HG03571 (cell line): ENCODE measurements at regions not wholly inside any gene's neighbourhood (a gene's known extent, or its start where the extent isn't known, plus 50 kb on each side); places are given as distances from the start of the nearest gene placed in this dataset.
"Not testable (repeated sequence)": the region's sequence is repeated elsewhere in the genome, so short reads cannot be mapped to it uniquely, and the experiment has no call there.

Source experiments
- ATAC-seq: cut with Tn5 transposase; IDR thresholded peaks from one replicate; pipeline ENCODE4 v1.9.1; 2021; ENCODE audit not compliant: unreplicated experiment

DNA sequence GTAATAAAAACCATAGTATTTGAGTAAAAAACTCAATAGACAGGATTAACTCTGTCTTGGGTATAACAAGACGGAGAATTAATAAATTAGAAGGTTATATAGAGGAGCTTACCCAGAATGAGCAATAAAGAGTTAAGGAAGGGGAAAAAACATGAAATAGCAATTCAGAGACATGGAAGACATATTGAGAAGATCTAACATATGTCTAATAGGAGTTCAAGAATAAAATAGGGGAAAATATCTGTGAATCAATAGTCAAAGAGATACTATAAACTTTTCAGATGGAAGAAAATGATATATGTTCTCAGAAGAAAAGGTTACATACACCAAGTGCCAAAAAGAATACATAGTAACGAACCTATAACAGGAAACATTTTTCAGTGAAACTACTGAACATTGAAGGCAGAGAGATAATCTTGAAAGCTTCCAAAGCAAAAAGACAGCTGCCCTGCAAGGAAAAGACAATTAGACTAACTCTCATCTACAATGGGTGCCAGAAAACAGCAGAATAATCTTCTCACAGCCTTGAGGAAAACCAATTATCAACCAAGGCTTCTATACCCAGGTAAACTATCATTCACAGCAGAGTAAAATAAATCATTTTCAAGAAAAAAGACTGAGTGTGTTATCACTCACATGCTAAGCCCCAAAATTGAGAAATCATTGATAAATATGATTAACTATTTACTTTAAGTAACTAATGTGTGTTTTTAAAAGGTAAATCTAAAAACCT is 106.0 kb downstream of the ENC1 start:
- no peak for ATAC-seq

DNA sequence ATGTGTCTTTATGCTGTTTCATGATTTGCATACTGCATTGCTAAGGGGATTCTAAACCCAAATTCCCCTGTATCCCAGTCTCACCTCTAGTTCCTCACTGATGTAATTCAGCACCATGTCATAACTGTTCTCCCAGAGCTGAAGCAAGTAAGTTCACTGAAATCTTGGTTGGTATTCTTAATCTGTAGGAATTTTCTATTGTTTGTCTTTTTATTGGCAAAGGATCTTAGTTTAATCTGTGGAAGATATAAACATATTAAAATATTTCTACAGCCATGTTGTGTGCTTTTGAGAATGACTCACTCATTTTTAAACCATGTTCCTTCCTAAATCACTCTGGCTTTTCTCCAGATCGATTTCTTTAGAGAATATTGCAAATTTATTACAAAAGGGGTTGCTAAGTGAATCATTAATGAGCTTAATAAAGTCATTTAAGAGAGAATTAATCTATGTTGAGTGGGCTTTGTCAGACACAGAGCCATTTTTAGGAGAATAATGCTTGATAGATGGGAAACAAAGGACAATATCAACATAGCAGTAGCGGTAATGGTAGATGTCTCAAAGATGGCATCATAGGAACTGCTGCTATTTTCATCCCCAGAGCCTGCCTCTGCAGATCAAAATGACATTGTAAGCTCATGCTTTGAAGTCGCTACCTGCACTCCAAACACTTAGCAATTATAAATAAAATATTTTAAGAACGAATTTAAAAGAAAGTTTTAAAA is 110.0 kb downstream of the ENC1 start:
- no peak for ATAC-seq

DNA sequence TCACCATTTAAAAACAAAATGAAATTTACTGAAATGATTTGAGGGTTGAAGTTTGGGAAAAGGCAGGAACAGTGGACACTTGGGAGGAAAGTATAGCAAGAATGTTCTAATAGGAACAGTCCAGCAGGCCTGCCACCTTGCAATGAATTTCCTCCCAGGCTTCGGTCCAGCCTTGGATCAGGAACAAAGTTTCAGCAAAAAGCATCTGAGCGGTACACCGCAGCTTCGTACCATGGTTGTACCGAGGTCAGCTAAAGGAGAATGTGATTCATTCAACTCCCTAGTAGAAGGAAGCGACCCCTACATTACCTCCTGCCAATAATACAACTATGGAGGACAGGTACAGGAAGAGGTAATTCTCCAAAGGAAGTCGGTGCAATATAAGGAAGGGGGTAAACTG is 111.4 kb downstream of the ENC1 start:
- no peak for ATAC-seq

DNA sequence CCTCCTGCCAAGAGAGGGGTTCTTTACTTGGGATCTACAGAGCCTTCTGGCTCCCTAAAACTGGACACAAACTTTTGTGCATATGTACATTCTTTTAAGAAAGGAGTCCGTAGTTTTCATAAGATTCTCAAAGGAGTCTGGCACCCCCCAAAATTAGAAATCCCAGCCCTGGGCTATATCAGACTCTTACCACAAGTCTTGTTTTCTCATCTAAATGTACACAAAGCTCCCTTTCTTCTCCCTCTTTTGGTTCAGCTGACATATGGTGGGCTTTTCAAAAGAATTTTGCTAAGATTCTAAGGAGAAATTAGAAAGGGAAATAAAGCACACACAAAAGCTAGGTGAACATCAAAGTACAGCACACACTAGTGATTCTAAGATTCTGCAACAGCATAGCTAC is 114.4 kb downstream of the ENC1 start:
- ATAC-seq = no peak

DNA sequence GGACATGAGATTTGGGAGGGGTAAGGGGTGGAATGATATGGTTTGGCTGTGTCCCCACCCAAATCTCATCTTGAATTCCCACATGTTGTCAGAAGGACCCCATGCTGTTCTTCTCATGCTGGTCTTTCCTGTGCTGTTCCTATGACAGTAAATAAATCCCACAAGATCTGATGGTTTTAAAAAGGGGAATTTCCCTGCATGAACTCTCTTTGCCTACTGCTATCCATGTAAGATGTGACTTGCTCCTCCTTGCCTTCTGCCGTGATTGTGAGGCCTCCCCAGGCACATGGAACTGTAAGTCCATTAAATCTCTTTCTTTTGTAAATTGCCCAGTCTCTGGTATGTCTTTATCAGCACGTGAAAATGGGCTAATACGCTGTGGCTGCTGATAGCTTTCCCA is 115.8 kb downstream of the ENC1 start:
- ATAC-seq = not testable (repeated sequence)

DNA sequence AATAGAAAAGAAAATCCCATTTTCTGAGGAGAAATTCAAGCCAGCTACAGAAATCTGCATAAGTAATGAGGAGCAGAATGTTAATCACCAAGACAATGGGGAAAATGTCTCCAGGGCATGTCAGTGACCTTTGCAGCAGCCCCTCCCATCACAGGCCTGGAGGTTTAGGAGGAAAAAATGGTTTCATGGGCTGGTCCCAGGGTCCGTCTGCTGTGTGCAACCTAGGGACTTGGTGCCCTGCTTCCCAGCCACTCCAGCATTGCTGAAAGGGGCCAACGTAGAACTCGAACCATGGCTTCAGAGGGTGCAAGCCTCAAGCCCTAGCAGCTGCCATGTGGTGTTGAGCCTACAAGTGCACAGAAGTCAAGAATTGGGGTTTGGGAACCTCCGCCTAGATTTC is 116.8 kb downstream of the ENC1 start:
- ATAC-seq = not testable (repeated sequence)

DNA sequence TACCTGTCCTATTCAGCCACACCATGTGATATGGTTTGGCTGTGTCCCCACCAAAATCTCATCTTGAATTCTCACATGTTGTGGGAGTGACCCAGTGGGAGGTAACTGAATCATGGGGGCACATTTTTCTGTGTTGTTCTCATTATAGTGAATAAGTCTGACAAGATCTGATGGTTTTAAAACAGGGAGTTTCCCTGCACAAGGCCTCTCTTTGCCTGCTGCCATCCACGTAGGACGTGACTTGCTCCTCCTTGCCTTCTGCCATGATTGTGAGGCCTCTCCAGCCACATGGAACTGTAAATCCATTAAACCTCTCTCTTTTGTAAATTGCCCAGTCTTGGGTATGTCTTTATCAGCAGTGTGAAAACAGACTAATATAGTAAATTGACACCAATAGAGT is 117.7 kb downstream of the ENC1 start:
- not testable (repeated sequence) for ATAC-seq

DNA sequence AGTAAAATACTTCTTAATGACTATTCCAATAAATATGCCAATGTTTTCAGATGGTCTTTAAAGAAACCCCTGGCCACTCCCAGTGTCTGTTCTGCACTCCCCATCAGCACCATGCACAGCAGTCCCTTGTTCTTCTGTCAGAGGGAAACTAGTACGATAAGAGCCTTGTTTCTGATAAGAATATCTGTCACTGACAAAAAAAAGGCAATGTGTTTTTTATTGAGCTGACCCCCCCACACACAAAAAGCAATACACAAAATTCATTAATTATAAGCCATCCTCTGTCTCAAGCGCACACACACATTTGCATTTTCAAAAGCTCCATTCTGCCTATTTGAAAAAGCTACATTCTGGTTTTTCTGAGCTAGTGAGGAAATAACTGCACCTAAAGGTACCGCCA is 119.1 kb downstream of the ENC1 start:
- no peak for ATAC-seq

DNA sequence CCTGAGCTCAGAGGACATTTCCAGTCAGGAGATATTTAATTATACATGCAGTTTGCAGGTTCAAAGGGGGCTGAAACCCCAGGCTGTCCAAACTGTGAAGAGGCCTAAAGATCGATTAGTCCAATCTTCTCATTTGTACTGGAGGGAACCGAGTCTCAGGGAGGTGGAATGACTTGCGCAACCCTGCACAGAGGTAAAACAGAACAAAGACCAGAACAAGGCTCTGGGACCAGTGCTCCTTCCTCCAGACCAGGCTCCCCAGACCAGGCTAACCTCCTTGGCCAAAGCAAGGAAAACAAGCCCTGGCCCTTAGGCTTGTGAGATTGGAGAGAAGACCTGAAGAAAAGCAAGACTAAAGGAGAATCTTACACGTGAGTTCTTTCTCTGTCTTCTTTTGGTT is 120.8 kb downstream of the ENC1 start:
- no peak for ATAC-seq

DNA sequence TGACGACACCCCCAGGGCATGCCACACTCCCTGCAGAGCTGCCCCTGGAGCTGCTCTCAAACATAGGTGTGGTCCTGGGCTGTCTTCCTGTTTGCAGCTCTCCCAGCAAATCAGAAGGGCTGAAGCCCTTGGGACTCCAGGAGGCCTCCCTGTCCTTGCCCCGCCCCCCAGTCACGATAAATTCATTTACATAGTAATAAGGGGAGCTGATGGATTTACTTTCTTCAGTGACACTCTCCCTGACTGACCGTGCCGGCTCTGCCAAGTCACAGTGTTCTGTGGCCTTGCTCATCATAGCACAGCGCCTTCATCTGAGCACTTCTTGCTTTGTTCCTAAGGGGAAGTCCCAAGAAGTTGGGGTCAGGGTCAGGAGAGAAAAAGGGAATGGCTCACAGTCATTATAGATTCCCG is 121.4 kb downstream of the ENC1 start:
- ATAC-seq = no peak

DNA sequence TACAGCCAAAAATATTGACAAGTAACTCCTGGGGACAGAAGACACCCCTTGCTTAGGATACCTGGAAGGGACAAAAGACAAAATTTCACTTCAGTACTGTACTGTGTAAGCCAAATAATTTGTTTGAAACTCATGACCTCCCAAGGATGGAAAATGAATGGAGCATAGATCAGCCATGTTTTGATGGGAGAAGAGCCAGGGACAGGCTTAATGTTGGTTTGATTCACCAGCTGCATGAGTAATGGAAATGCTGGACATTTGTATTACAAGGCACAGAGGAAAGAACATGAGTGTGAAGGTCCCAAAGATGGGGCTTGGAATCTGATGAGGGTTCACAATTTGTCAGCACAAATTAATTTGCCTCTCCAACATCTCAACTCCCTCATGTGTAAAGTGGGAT is 122.8 kb downstream of the ENC1 start:
- ATAC-seq = no peak

DNA sequence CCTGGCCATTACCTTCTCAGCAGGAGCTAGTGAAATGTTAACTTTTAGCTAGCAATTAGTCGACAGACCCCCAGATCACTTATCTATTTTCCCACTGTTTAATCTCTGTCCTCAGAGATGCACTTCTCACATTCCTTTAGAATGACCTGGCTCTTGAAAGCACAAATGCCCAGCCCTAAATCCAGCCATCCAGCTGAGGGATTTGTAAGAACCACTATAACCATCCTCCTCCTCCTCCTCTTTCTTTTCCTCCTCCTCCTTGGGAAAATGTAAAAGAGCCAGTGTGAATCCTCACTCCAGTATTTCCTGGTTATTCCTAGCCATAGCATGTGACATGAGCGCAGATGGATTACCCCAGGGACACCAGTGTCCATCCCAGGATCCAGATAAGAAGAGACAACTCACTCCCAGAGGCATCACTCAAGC is 124.3 kb downstream of the ENC1 start:
- ATAC-seq = no peak

DNA sequence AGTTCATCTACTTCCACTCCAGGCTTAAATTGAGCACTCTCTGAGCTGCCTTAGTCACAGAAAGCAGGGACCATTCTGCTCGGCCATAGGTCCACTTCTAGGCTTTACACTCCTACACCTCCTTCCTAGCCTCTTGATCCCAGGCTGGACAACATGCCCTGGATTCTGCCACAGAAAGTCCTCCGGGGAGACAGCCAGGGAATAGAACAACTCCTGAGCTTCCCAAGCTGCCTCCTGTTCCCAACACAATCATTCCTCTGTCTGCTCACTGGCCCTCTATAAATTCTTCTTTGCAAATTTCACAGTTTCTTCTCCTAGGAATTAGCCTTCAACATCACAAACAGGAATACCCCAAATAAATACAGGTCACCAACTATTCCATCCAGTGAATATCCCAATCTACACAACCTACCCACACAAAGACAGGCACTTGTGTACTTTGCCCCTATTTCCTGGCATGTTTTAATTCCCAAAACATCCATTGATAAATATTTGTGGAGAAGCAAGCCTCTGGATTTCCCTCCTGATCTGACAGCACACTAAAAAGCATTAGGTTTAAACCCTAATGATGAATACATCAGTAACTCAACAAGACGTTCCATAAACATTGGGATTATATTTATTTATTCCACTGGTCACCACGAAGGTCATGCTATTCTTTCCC is 125.5 kb downstream of the ENC1 start:
- ATAC-seq = no peak

DNA sequence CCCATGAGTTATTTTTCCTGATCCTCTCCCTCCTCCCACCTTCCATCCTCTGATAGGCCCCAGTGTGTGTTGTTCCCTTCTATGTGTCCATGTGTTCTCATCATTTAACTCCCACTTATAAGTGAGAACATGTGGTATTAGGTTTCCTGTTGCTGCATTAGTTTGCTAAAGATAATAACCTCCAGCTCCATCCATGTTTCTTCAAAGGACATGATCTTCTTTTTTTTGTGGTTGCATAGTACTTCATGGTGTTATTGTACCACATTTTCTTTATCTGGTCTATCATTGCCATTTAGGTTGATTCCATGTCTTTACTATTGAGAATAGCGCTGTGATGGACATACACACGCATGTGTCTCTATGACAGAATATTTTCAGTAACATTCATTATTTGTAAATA is 128.8 kb downstream of the ENC1 start:
- not testable (repeated sequence) for ATAC-seq

DNA sequence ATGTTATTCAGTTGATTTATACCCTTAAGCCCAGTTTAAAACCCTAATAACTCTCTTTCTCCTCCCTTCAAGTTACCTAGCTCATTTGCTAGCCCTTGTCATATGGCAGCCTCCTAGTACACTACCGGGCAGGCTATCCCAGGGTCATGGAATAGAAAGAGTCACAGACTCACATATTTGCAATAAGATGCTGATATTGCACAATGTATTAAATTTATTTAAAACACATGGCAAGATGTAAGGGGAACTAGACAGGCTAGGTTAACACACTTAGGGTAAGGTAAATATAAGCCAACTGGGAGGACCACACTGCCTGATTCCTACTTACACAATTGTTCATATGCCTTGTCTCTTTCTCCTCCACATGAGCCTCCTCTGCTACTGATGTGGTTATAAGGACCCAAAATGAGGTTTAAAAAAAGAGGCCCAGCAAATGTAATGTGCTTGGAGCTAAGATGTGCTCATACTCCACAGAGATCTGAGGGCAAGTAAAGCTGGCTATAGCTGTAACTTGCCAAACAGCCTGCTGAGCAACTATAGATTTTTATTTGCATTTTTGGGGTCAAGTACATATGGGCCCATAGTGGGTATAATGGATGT is 130.0 kb downstream of the ENC1 start:
- ATAC-seq = no peak

DNA sequence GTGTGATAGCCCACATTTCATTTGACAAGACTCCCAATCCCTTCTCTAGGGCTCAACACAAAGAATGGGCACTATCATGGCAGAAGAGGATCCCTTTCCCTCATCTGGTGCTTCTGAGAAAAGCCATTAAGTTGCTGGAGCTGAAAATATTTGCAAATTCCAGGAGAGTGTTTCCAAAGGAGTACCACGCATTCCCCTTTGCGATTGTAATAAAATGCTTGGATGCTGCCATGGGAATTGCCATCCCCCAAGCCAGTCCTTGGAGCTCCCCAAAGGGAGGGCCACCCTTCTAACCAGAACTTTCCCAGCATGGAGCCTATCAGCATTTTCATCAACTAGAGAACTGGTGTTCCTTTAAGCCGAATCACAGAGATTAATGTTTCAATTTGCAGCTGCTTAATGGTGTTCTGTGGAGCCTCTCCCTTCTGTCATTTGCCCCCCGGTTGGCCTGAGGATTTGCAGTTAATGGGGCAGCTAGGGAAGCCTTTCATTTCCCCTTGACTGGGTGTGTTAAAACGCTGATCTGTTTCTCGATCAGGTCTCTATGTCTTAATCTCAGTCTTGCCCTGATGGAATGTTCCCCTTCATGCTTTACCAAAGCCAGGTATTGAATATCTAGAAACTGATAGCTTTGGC is 133.0 kb downstream of the ENC1 start:
- no peak for ATAC-seq

DNA sequence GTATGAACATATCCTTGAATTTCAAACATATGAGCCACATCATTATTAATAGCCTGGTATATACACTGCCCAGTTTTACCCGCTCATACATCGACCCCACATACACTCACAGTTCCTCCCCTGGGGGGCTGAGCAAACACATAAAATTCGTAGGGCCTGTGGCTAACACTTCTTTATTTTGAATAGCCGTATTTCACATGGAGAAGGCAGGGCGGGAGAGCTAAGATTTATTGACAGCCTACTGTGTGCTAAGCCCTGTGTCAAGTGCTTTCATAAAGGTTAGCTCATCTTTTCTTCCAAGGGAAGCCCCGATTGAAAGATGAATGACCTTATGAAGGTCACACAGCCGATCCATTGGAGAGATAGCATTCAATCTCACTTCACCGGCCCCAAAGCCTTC is 134.4 kb downstream of the ENC1 start:
- no peak for ATAC-seq

DNA sequence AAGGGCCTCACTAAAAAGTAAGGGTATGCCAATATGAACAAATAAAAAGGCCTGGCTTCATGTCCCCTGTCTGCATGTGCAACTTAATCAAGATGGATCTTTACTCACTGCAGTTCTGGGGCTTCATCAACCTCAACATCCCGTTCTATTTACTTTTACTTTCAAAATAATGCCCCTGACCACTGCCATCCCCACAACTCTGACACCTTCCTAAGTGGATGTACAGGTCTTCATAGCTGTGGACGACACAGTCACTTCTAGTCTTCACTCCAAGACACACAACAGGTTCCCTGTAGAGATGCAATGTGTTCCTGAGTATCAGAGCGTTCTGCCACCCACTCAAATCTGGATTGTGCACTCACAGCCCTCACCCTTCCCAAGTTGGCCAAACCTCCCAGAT is 136.1 kb downstream of the ENC1 start:
- ATAC-seq = no peak

DNA sequence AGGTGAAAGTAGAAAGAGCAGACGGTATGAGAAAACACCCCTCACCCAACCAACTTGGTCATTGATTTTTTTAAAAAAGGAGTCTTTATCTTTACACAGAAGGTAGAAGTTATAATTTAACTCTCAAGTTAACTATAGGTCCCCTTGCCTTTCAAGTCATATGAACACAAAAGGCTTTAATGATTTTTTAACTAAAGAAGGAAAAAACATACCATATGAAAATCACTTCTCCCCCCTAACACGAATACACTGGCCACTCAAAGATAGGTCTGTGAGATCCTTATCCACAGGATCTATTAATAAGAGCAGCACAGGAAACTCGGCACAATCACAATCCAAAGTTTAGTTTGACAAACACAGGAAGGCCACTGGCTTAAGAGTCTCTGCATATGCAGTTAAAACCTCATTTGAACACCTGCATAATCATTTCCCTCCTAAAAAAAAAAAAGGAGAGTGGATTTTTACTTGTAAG is 138.0 kb downstream of the ENC1 start:
- no peak for ATAC-seq

DNA sequence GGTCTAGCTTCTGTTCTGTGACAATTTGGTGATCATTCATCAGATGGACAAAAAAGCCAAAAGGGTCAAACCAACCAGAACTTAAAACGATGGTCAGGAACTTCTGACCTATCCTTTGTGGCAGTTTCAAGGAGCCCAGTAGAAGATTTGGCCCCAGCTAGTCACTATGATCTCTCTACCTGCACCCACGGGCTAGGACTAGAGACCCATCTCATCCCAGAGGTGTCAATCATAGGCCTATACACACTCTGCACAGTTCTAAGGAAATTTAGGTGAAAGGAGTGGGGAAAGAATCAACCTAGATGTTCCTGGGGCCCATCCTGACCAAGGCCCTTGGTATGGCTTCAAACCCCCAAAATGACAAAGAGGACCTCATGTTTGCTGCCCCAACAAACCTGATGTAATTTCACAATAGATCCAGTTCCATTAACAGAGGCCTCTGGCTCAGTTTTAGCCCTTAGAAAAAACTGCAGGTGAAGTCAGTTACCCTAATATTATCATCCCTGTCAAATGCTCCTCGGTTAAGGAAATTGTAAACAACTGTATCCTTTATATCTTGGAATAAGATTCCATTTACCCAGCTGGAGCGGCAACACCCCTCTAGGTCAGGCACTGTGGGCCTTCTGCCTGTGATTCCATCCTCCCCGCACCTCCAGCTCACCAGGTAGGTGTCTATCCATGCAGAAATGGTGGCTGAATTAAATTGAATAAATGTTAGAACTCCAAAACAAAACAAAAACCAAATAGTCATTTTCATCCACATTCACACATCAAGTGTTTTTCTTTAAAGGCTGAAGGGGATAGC is 138.7 kb downstream of the ENC1 start:
- no peak for ATAC-seq
